Aorta (tissue), 5 donors: ENCODE measurements at regions not wholly inside any gene's neighbourhood (a gene's known extent, or its start where the extent isn't known, plus 50 kb on each side); places are given as distances from the start of the nearest gene placed in this dataset.

Source experiments
- ATAC-seq: fragments of 200-7000 bp; cut with Tn5 transposase; one replicate; pipeline ENCODE4 v1.9.1; 2022; ENCODE audit warnings: moderate library complexity; ENCODE audit not compliant: low FRiP score
- DNase-seq, 2 donors: peaks; one replicate each; pipeline ENCODE4 v3.0.0-alpha.2; 2020
- H3K27ac ChIP-seq, 2 donors: one replicate each; pipeline ENCODE4 v1.5.1; 2013; ENCODE audit warnings: low read length in 2 of 2, mild to moderate bottlenecking in 2 of 2, moderate library complexity in 2 of 2, control low read depth in 1 of 2, inconsistent platforms in 1 of 2, low read depth in 1 of 2
- H3K27me3 ChIP-seq, 2 donors: one replicate each; pipeline ENCODE4 v1.6.1; 2013; ENCODE audit warnings: control low read depth in 1 of 2, low read length in 1 of 2, mild to moderate bottlenecking in 1 of 2, moderate library complexity in 1 of 2; ENCODE audit not compliant: insufficient read depth in 2 of 2, control insufficient read depth in 1 of 2
- H3K36me3 ChIP-seq, 2 donors: one replicate each; pipeline ENCODE4 v1.6.1; 2013; ENCODE audit warnings: control low read depth in 1 of 2, low read length in 1 of 2, mild to moderate bottlenecking in 1 of 2; ENCODE audit not compliant: insufficient read depth in 2 of 2, control insufficient read depth in 1 of 2
- H3K4me1 ChIP-seq, 2 donors: one replicate each; pipeline ENCODE4 v1.6.1; 2013; ENCODE audit warnings: low read length in 2 of 2, control low read depth in 1 of 2, mild to moderate bottlenecking in 1 of 2, moderate library complexity in 1 of 2; ENCODE audit not compliant: insufficient read depth in 2 of 2, control insufficient read depth in 1 of 2
- H3K4me3 ChIP-seq, 2 donors: one replicate each; pipeline ENCODE4 v1.5.1; 2013; ENCODE audit warnings: low read length in 2 of 2, control low read depth in 1 of 2, mild to moderate bottlenecking in 1 of 2
- H3K9me3 ChIP-seq: one replicate; pipeline ENCODE4 v1.6.1; 2013; ENCODE audit warnings: mild to moderate bottlenecking, low read length; ENCODE audit not compliant: control insufficient read depth
- WGBS, 2 donors: extraction: QIAGEN DNeasy Blood & Tissue Kit; methylation state at CpG; one replicate each; pipeline ENCODE4 v1.1.7; 2013; 5-methylcytosine and 5-hydroxymethylcytosine counted together
- intact Hi-C, 2 donors: fragments of 100-400 bp; cut with DNase I; formaldehyde crosslinking; loops; one replicate each; pipeline versions ENCODE4 v1.14.2 to v1.15.0; 2022
- donor health status: healthy with polysubstance abuse.
- donor health status: Bipolar disorder and iron deficiency.
- donor health status: DM: no; HTN: no; CAD: no.
- donor health status: DM: no; HTN: no; CAD: no.
- donor health status: DM: yes; HTN: yes; CAD: no.

DNA sequence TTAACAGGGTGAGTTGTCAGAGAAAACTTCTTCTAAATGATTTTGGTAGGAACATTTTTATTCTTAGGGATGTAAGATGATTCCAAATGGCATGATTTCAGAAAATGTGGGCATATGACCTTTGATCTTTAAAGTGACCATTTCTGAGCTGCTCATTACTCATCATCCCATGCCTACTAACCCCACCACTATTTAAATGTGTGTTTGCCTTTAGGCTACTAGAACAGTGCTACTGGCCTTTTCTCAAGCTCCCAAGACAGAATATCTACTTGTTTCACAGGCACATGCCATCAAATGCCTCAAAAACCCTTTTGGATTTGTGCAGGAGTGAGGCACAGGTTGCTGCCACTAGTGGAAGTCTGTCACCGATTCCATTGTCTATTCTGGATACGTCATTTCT, 428.2 kb downstream of the ADAM29 start:
- WGBS, 2 donors: 41 to 49% methylated on average over 2 of the region's 2 CpGs
- intact Hi-C loops: no loop called here
- Histone ChIP-seq H3K9me3 (no peaks in the 10 kb centered on the region), H3K36me3 (no peaks in the 10 kb centered on the region), H3K4me3 (no peak overlapping the region), H3K27me3 (no peaks in the 10 kb centered on the region), H3K4me1 (no peaks in the 10 kb centered on the region), H3K27ac (no peak overlapping the region)
- DNase-seq (no peak), ATAC-seq (no peak)

- no peak overlapping the region for H3K4me3 ChIP-seq
- DNase-seq (no peak), ATAC-seq (no peak)
- H3K27me3 ChIP-seq: no peaks in the 10 kb centered on the region
- WGBS, 2 donors: 71 to 72% methylated on average over 3 of the region's 3 CpGs
- H3K36me3 ChIP-seq: no peaks in the 10 kb centered on the region
- H3K27ac ChIP-seq: no peak overlapping the region
- H3K4me1 ChIP-seq: no peaks in the 10 kb centered on the region
- intact Hi-C loops: no loop called here
- H3K9me3 ChIP-seq: no peaks in the 10 kb centered on the region
Observed at GRCh38 chr4:175350246-175350645, 432.1 kb downstream of the ADAM29 start.

GRCh38 chr4:175351473-175351872, 433.3 kb downstream of the ADAM29 start:
- Histone ChIP-seq H3K4me3 (no peak overlapping the region), H3K27me3 (no peaks in the 10 kb centered on the region), H3K4me1 (no peaks in the 10 kb centered on the region), H3K36me3 (no peaks in the 10 kb centered on the region), H3K27ac (no peak overlapping the region), H3K9me3 (no peaks in the 10 kb centered on the region)
- 88 to 94% methylated on average over 2 of the region's 2 CpGs for WGBS, 2 donors
- DNase-seq (no peak), ATAC-seq (no peak)
- intact Hi-C loops: no loop called here

DNA sequence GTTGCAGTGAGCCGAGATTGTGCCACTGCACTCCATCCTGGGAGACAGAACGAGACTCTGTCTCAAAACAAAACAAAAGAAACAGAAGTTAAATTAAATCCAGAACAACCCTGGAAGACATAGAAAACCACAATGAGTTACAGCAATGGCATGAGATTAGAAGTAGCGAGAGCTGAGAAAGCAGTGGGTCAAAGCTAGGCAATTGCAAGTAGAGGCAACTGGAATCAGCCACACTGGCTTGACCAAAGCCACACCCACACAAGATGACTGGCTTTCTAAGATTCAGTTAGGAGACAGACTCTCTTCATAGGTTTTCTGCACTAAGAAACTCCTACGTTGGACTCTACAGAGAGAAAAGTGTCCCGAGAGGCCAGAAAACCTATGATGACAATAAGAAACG, 443.0 kb downstream of the GPM6A start:
- WGBS, 2 donors: 88 to 90% methylated on average over 6 of the region's 6 CpGs
- no peaks in the 10 kb centered on the region for H3K27me3 ChIP-seq
- H3K4me3 ChIP-seq: no peak overlapping the region
- no peak for DNase-seq
- intact Hi-C loops: no loop called here
- H3K4me1 ChIP-seq: no peaks in the 10 kb centered on the region
- ATAC-seq: no peak
- H3K27ac ChIP-seq: no peak overlapping the region
- no peaks in the 10 kb centered on the region for H3K9me3 ChIP-seq
- H3K36me3 ChIP-seq: no peaks in the 10 kb centered on the region

- H3K4me3 ChIP-seq: no peak overlapping the region
- ATAC-seq (no peak), DNase-seq (no peak)
- H3K27me3 ChIP-seq: no peaks in the 10 kb centered on the region
- 91 to 94% methylated on average over 1 of the region's 1 CpG for WGBS, 2 donors
- H3K4me1 ChIP-seq: no peaks in the 10 kb centered on the region
- intact Hi-C loops: no loop called here
- no peaks in the 10 kb centered on the region for H3K36me3 ChIP-seq
- H3K9me3 ChIP-seq: no peaks in the 10 kb centered on the region
- no peak overlapping the region for H3K27ac ChIP-seq
Observed at GRCh38 chr4:175371091-175371490, 441.0 kb downstream of the GPM6A start.

DNA sequence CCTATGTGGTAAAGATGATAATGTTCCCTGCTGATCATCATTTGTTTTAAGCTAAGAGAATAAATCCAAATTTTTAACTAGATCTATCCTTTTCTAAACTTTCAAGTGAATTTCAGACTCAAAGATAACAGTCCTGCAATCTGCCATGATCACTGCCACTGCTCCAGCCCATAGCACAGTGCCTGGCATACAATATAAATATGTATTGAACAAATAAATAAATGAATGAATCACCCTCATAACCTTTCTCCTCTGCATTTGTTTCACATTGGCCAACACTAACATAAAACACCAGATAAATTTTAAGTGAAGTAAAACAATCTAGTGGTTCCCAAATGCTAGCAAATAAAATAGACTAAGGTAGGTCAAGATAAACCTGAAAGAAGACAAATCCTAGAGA, 439.0 kb downstream of the GPM6A start:
- DNase-seq (no peak), ATAC-seq (no peak)
- H3K4me1 ChIP-seq: no peaks in the 10 kb centered on the region
- no peaks in the 10 kb centered on the region for H3K9me3 ChIP-seq
- H3K36me3 ChIP-seq: no peaks in the 10 kb centered on the region
- H3K27ac ChIP-seq: no peak overlapping the region
- intact Hi-C loops: no loop called here
- no peaks in the 10 kb centered on the region for H3K27me3 ChIP-seq
- H3K4me3 ChIP-seq: no peak overlapping the region

DNA sequence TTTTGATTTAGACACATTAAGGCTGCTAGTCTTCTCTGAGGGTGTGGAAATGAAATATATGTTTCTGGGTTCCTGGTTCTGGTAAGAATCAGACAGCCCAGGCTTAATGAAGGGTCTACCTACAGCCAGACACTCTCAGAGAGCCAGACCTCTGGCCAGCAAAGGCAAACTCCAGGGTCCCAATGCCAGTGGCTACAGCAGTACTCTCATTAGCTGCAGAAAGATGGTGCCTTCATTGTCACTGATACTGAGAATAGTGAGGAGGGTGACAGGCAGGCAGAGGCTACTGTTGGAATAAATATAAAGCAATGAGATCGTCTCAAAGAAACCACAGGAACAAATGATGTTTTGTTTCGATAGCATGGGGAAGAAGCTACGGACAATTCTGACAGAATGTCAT, 437.6 kb downstream of the GPM6A start:
- Histone ChIP-seq H3K9me3 (no peaks in the 10 kb centered on the region), H3K36me3 (no peaks in the 10 kb centered on the region), H3K4me3 (no peak overlapping the region), H3K27me3 (peaks cover 0 to under 1% of the 10 kb centered on the region in 2 donors), H3K27ac (no peak overlapping the region), H3K4me1 (no peaks in the 10 kb centered on the region)
- WGBS, 2 donors: 96 to 98% methylated on average over 3 of the region's 3 CpGs
- intact Hi-C loops: no loop called here
- DNase-seq: no peak
- no peak for ATAC-seq

DNA sequence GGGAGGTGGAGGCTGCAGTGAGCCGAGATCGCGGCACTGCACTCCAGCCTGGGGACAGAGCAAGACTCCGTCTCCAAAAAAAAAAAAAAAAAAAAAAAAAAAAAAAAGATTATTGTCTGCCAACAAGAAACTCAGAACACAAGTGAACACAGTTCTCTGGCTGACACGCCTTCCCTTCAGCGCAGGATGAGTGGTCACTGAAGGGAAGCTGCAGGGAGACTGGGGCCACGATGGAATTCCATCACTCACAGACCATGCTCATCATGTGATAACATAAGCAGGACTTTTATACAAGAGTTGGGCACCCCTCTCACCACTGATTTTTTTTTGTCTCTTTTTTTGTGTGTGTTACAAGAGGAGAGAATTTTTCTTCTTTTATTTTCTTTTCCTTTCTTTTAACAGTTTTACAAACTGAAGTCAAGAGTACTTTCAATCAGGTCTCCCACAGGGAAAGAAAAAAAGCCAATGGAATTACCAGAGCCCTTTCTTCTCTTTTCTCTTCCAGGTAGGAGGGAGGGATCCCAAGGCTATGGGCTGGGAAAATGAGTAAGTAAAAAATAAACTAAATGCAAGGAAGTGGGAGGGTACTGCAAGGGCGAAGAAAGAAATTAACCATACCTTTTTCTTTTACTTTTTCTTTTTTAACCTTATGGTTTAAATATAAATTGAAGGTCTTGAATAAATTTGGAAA, 435.6 kb downstream of the GPM6A start:
- no peak overlapping the region for H3K27ac ChIP-seq
- DNase-seq: no peak
- 92 to 93% methylated on average over 8 of the region's 8 CpGs for WGBS, 2 donors
- no peaks in the 10 kb centered on the region for H3K4me1 ChIP-seq
- ATAC-seq: no peak
- H3K27me3 ChIP-seq: peaks cover 0 to 1% of the 10 kb centered on the region in 2 donors
- no peaks in the 10 kb centered on the region for H3K36me3 ChIP-seq
- no peak overlapping the region for H3K4me3 ChIP-seq
- H3K9me3 ChIP-seq: no peaks in the 10 kb centered on the region
- intact Hi-C loops: no loop called here

GRCh38 chr4:175377203-175377602, 434.9 kb downstream of the GPM6A start:
- 91% methylated on average over 2 of the region's 2 CpGs for WGBS, 2 donors
- ATAC-seq: no peak

More at GRCh38 chr4:175377203-175377602, 434.9 kb downstream of the GPM6A start:
- intact Hi-C loops: no loop called here
- Histone ChIP-seq H3K4me1 (no peaks in the 10 kb centered on the region), H3K27me3 (peaks cover 0 to 1% of the 10 kb centered on the region in 2 donors), H3K4me3 (no peak overlapping the region), H3K9me3 (no peaks in the 10 kb centered on the region), H3K27ac (no peak overlapping the region), H3K36me3 (no peaks in the 10 kb centered on the region)
- DNase-seq: no peak
